GM12892 (cell line): ENCODE measurements at regions not wholly inside any gene's neighbourhood (a gene's known extent, or its start where the extent isn't known, plus 50 kb on each side); places are given as distances from the start of the nearest gene placed in this dataset.

Experiments used
- POLR2A ChIP-seq: IDR thresholded peaks from 2 replicates; pipeline ENCODE4 v1.6.1; 2011; ENCODE audit warnings: low read depth, low read length, control low read depth
- POLR2AphosphoS5 ChIP-seq: IDR thresholded peaks from 2 replicates; pipeline ENCODE4 v1.6.1; 2011; ENCODE audit warnings: low read depth, low read length, control low read depth

DNA sequence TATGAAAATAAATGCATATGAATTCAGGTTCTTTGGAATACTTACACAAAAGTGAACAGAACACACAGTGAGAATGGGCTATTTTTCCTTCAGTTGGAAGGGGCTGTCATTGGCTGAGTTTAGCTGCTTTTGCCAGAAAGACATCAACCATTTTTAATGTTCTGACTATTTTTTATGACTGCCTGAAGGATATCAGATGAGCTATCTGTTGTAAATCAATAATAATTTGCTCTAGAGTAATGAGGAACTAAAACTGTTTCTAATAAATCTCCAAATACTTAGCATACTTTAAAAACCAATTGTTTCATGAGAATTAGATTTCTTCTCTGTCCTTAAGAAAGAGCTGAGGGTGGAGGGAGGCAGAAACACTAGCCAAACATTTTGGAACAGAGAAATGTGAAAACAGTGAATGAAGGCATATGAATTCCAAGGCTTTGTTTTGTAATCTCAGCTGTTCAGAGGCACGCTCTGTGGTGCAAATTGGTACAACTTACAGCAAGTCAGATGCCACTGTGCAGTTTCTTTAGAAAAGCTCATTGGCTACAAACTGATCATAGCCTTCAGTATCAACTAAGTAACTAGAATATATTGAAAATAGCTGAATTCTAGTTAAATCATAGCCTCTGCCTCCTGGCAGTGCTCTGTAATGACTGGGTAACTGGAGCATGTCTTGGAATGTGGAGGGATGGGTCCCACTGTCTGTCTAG, 228.9 kb upstream of the JAG1 start:
- no peak for TF ChIP-seq POLR2A
- no peak for TF ChIP-seq POLR2AphosphoS5
